Liver (tissue), 8 donors: ENCODE measurements at regions not wholly inside any gene's neighbourhood (a gene's known extent, or its start where the extent isn't known, plus 50 kb on each side); places are given as distances from the start of the nearest gene placed in this dataset.

Source experiments
- DNase-seq: peaks from one replicate; pipeline ENCODE4 v3.0.0-alpha.2; 2017; ENCODE audit warnings: low spot score
- H3K27ac ChIP-seq, 2 donors: one replicate each; pipeline ENCODE4 v1.7.0; 2013; ENCODE audit warnings: inconsistent platforms in 2 of 2, low read length in 2 of 2, control low read depth in 1 of 2, low read depth in 1 of 2, mild to moderate bottlenecking in 1 of 2
- H3K27me3 ChIP-seq, 4 donors: one replicate each; pipeline versions ENCODE4 v1.6.1 to v1.7.0; 2013; ENCODE audit warnings: low read length in 3 of 4, inconsistent platforms in 1 of 4, mild to moderate bottlenecking in 1 of 4, moderate library complexity in 1 of 4; ENCODE audit not compliant: control insufficient read depth in 4 of 4, insufficient read depth in 4 of 4
- H3K36me3 ChIP-seq, 4 donors: one replicate each; pipeline versions ENCODE4 v1.6.1 to v1.7.0; 2013; ENCODE audit warnings: low read length in 3 of 4, mild to moderate bottlenecking in 3 of 4, low read depth in 1 of 4, moderate library complexity in 1 of 4; ENCODE audit not compliant: control insufficient read depth in 4 of 4, insufficient read depth in 3 of 4
- H3K4me1 ChIP-seq, 4 donors: one replicate each; pipeline versions ENCODE4 v1.6.1 to v1.7.0; 2013; ENCODE audit warnings: low read length in 3 of 4, mild to moderate bottlenecking in 3 of 4, moderate library complexity in 1 of 4; ENCODE audit not compliant: control insufficient read depth in 4 of 4, insufficient read depth in 4 of 4
- H3K4me3 ChIP-seq, 3 donors: one replicate each; pipeline versions ENCODE4 v1.6.1 to v1.7.0; 2013; ENCODE audit warnings: low read length in 3 of 3, control low read depth in 1 of 3, low read depth in 1 of 3, mild to moderate bottlenecking in 1 of 3
- H3K9ac ChIP-seq, 2 donors: one replicate each; pipeline ENCODE4 v1.7.0; 2013; ENCODE audit warnings: low read length in 2 of 2, mild to moderate bottlenecking in 2 of 2, moderate library complexity in 2 of 2, control low read depth in 1 of 2, low read depth in 1 of 2
- H3K9me3 ChIP-seq, 4 donors: one replicate each; pipeline versions ENCODE4 v1.6.1 to v1.7.0; 2013; ENCODE audit warnings: low read length in 3 of 4; ENCODE audit not compliant: control insufficient read depth in 4 of 4
- EGR1 ChIP-seq, 2 donors: IDR thresholded peaks; 2 replicates each; pipeline ENCODE4 v1.6.1; 2016 to 2018; ENCODE audit warnings: antibody characterized with exemption in 2 of 2, low read depth in 2 of 2
- FOXA1 ChIP-seq: IDR thresholded peaks from 2 replicates; pipeline ENCODE4 v1.6.1; 2016; ENCODE audit warnings: antibody characterized with exemption
- GABPA ChIP-seq, 2 donors: IDR thresholded peaks in 1 of 2; conservative IDR thresholded peaks in 1 of 2; 2 replicates each; pipeline ENCODE4 v1.6.1; 2016; ENCODE audit warnings: antibody characterized with exemption in 2 of 2, mild to moderate bottlenecking in 1 of 2, moderate library complexity in 1 of 2
- HNF4A ChIP-seq, 2 donors: conservative IDR thresholded peaks; 2 replicates each; pipeline ENCODE4 v1.6.1; 2016; ENCODE audit warnings: antibody characterized with exemption in 2 of 2, mild to moderate bottlenecking in 2 of 2
- HNF4G ChIP-seq: IDR thresholded peaks from 2 replicates; pipeline ENCODE4 v1.6.1; 2016; ENCODE audit warnings: antibody characterized with exemption
- JUND ChIP-seq, 2 donors: IDR thresholded peaks; 2 replicates each; pipeline ENCODE4 v1.6.1; 2016; ENCODE audit warnings: antibody characterized with exemption in 2 of 2
- NR2F2 ChIP-seq: IDR thresholded peaks from 2 replicates; pipeline ENCODE4 v1.6.1; 2016; ENCODE audit warnings: antibody characterized with exemption
- RAD21 ChIP-seq, 2 donors: IDR thresholded peaks; 2 replicates each; pipeline ENCODE4 v1.6.1; 2016; ENCODE audit warnings: antibody characterized with exemption in 2 of 2, mild to moderate bottlenecking in 2 of 2
- RXRA ChIP-seq, 2 donors: IDR thresholded peaks; 2 replicates each; pipeline ENCODE4 v1.6.1; 2017 to 2018; ENCODE audit warnings: antibody characterized with exemption in 2 of 2, mild to moderate bottlenecking in 1 of 2
- SP1 ChIP-seq: IDR thresholded peaks from 2 replicates; pipeline ENCODE4 v1.6.1; 2018; ENCODE audit warnings: antibody characterized with exemption, mild to moderate bottlenecking
- TAF1 ChIP-seq: conservative IDR thresholded peaks from 2 replicates; pipeline ENCODE4 v1.6.1; 2016; ENCODE audit warnings: antibody characterized with exemption, mild to moderate bottlenecking
- YY1 ChIP-seq: IDR thresholded peaks from 2 replicates; pipeline ENCODE4 v1.6.1; 2016; ENCODE audit warnings: antibody characterized with exemption, mild to moderate bottlenecking
- WGBS: extraction: QIAGEN DNeasy Blood & Tissue Kit; methylation state at CpG from one replicate; pipeline ENCODE4 v1.1.7; 2013; 5-methylcytosine and 5-hydroxymethylcytosine counted together
- TF ChIP-seq, protein P1 (sequence below): IDR thresholded peaks from 2 replicates; pipeline ENCODE4 v1.6.1; 2016; ENCODE audit warnings: antibody characterized with exemption
- TF ChIP-seq, protein P2 (sequence below): IDR thresholded peaks from 2 replicates; pipeline ENCODE4 v1.6.1; 2016; ENCODE audit warnings: antibody characterized with exemption, mild to moderate bottlenecking
- TF ChIP-seq, protein P3 (sequence below): IDR thresholded peaks from 2 replicates; pipeline ENCODE4 v1.6.1; 2016; ENCODE audit warnings: antibody characterized with exemption
- TF ChIP-seq, protein P4 (sequence below): fragments of 150-350 bp; IDR thresholded peaks from 2 replicates; pipeline ENCODE4 v1.5.1; 2017; ENCODE audit warnings: improper control_type of control experiment, low read depth, low read length; ENCODE audit not compliant: missing input control
- TF ChIP-seq, protein P5 (sequence below): IDR thresholded peaks from 2 replicates; pipeline ENCODE4 v1.6.1; 2016; ENCODE audit warnings: antibody characterized with exemption
- donor health status: healthy.
- donor health status: healthy.
- donor health status: healthy.
- donor health status: healthy.
- donor health status: healthy.

DNA sequence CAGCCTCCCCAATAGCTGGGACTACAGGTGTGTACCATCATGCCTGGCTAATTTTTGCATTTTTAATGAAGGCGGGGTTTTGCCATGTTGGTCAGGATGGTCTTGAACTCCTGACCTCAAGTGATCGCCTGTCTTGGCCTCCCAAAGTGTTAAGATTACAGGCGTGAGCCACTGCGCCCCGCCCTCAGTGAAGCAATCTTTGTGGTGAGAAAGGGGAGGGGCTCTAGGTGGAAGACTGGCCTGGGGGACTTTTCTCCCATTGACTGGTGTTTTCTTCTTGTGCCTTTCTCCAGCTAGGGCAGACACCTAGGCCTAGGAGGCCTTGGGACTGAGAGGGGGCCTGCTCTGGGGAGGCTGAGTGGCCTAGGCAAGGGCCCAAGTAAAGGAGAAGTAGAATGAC, 84.1 kb downstream of the DNAAF9 start:
- H3K27ac ChIP-seq = no peak overlapping the region
- no peak overlapping the region for H3K9ac ChIP-seq
- H3K27me3 ChIP-seq = no peaks in the 10 kb centered on the region
- no peaks in the 10 kb centered on the region for H3K36me3 ChIP-seq
- no peak overlapping the region for H3K4me3 ChIP-seq
- H3K9me3 ChIP-seq = no peaks in the 10 kb centered on the region
- no peak for DNase-seq
- WGBS = 92% methylated on average over 5 of the region's 5 CpGs
- TF ChIP-seq TAF1 (no peak), HNF4G (no peak)
- TF ChIP-seq, protein P1, sequence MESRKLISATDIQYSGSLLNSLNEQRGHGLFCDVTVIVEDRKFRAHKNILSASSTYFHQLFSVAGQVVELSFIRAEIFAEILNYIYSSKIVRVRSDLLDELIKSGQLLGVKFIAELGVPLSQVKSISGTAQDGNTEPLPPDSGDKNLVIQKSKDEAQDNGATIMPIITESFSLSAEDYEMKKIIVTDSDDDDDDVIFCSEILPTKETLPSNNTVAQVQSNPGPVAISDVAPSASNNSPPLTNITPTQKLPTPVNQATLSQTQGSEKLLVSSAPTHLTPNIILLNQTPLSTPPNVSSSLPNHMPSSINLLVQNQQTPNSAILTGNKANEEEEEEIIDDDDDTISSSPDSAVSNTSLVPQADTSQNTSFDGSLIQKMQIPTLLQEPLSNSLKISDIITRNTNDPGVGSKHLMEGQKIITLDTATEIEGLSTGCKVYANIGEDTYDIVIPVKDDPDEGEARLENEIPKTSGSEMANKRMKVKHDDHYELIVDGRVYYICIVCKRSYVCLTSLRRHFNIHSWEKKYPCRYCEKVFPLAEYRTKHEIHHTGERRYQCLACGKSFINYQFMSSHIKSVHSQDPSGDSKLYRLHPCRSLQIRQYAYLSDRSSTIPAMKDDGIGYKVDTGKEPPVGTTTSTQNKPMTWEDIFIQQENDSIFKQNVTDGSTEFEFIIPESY = no peak
- no peaks in the 10 kb centered on the region for H3K4me1 ChIP-seq

DNA sequence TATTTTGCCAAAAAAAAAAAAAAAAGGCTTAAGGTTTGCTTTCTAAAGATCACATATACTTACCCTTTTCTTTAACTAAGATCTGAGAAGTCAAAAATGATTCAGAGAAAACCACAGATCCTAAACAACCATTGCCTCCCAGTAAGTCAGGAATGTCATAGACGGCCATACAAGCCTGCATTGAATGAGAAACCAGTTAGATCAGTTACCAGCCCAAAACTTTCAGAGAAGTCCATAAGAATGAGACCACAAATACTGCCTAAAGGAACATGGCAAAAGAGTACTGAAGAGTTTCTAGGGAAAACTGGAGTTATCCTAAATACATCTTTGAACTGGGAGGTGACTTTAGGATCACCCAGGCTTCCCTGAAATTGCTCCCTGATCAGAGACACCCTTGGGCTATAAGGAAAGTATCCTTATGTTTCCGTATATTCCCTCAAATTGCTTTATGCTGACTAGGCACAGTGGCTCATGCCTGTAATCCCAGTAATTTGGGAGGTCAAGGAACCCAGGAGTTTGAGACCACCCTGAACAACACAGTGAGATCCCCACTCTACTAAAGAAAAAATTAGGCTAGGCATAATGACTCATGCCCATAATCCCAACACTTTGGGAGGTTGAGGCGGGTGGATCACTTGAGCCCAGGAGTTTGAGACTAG, 79.4 kb upstream of the SLC4A11 start:
- Histone ChIP-seq H3K36me3 (peaks cover 0 to 4% (median under 1%) of the 10 kb centered on the region in 4 donors), H3K4me3 (no peak overlapping the region), H3K9me3 (no peaks in the 10 kb centered on the region), H3K27ac (no peak overlapping the region), H3K9ac (no peak overlapping the region), H3K4me1 (no peaks in the 10 kb centered on the region), H3K27me3 (no peaks in the 10 kb centered on the region)
- 97% methylated on average over 3 of the region's 3 CpGs for WGBS
- no peak for DNase-seq
- TF ChIP-seq, protein P2, sequence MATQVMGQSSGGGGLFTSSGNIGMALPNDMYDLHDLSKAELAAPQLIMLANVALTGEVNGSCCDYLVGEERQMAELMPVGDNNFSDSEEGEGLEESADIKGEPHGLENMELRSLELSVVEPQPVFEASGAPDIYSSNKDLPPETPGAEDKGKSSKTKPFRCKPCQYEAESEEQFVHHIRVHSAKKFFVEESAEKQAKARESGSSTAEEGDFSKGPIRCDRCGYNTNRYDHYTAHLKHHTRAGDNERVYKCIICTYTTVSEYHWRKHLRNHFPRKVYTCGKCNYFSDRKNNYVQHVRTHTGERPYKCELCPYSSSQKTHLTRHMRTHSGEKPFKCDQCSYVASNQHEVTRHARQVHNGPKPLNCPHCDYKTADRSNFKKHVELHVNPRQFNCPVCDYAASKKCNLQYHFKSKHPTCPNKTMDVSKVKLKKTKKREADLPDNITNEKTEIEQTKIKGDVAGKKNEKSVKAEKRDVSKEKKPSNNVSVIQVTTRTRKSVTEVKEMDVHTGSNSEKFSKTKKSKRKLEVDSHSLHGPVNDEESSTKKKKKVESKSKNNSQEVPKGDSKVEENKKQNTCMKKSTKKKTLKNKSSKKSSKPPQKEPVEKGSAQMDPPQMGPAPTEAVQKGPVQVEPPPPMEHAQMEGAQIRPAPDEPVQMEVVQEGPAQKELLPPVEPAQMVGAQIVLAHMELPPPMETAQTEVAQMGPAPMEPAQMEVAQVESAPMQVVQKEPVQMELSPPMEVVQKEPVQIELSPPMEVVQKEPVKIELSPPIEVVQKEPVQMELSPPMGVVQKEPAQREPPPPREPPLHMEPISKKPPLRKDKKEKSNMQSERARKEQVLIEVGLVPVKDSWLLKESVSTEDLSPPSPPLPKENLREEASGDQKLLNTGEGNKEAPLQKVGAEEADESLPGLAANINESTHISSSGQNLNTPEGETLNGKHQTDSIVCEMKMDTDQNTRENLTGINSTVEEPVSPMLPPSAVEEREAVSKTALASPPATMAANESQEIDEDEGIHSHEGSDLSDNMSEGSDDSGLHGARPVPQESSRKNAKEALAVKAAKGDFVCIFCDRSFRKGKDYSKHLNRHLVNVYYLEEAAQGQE = no peak
- TF ChIP-seq, protein P3, sequence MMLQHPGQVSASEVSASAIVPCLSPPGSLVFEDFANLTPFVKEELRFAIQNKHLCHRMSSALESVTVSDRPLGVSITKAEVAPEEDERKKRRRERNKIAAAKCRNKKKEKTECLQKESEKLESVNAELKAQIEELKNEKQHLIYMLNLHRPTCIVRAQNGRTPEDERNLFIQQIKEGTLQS = no peak
- TF ChIP-seq HNF4G (no peak), RXRA (IDR thresholded peaks at IDR 0.05) (no peak), SP1 (no peak), HNF4A (conservative IDR thresholded peaks at IDR 0.05) (no peak)

DNA sequence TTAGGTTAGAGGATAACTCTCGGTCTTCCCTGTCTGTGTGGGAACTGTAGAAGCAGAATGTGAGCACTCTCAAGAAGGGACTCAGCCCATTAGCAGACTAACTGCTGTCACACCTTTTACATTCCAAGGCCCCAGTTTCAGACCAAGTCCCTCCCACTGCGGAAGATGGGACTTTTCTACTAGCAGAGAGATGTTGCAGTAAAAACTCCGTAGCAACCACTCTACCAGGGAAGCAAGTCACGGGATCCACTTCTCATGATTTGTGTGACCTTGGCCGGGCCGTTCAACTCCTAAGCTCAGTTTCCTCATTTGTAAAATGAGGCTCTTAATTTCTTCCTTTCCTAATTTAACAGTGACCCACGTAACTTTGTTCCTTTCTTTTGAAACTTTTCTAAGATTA, 77.1 kb upstream of the SLC4A11 start:
- H3K4me1 ChIP-seq = no peaks in the 10 kb centered on the region
- H3K27ac ChIP-seq = no peak overlapping the region
- peaks cover 0 to 4% (median under 1%) of the 10 kb centered on the region in 4 donors for H3K36me3 ChIP-seq
- WGBS = 84% methylated on average over 7 of the region's 7 CpGs
- H3K9me3 ChIP-seq = no peaks in the 10 kb centered on the region
- H3K9ac ChIP-seq = no peak overlapping the region
- DNase-seq = no peak
- H3K27me3 ChIP-seq = no peaks in the 10 kb centered on the region
- no peak overlapping the region for H3K4me3 ChIP-seq
- no peak for TF ChIP-seq NR2F2
- TF ChIP-seq RAD21 (IDR thresholded peaks at IDR 0.05) = no peak
- no peak for TF ChIP-seq JUND (IDR thresholded peaks at IDR 0.05)
- TF ChIP-seq, protein P3 = no peak
- no peak for TF ChIP-seq EGR1 (IDR thresholded peaks at IDR 0.05; ENCODE audit: low read depth in 2 of 2)
- no peak for TF ChIP-seq GABPA (IDR thresholded peaks at IDR 0.05 in 1 of 2, conservative IDR thresholded peaks at IDR 0.05 in 1 of 2)
- no peak for TF ChIP-seq RXRA (IDR thresholded peaks at IDR 0.05)
- TF ChIP-seq, protein P4, sequence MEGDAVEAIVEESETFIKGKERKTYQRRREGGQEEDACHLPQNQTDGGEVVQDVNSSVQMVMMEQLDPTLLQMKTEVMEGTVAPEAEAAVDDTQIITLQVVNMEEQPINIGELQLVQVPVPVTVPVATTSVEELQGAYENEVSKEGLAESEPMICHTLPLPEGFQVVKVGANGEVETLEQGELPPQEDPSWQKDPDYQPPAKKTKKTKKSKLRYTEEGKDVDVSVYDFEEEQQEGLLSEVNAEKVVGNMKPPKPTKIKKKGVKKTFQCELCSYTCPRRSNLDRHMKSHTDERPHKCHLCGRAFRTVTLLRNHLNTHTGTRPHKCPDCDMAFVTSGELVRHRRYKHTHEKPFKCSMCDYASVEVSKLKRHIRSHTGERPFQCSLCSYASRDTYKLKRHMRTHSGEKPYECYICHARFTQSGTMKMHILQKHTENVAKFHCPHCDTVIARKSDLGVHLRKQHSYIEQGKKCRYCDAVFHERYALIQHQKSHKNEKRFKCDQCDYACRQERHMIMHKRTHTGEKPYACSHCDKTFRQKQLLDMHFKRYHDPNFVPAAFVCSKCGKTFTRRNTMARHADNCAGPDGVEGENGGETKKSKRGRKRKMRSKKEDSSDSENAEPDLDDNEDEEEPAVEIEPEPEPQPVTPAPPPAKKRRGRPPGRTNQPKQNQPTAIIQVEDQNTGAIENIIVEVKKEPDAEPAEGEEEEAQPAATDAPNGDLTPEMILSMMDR = no peak
- no peak for TF ChIP-seq YY1
- TF ChIP-seq, protein P5, sequence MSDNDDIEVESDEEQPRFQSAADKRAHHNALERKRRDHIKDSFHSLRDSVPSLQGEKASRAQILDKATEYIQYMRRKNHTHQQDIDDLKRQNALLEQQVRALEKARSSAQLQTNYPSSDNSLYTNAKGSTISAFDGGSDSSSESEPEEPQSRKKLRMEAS = no peak
- TF ChIP-seq FOXA1 = no peak
- no peak for TF ChIP-seq TAF1
- TF ChIP-seq HNF4G = no peak
- TF ChIP-seq, protein P1 = no peak
- TF ChIP-seq SP1 = no peak
